Upper lobe of left lung (tissue), 6 donors: ENCODE measurements at regions not wholly inside any gene's neighbourhood (a gene's known extent, or its start where the extent isn't known, plus 50 kb on each side); places are given as distances from the start of the nearest gene placed in this dataset.
"Not testable (repeated sequence)": the region's sequence is repeated elsewhere in the genome, so short reads cannot be mapped to it uniquely, and the experiment has no call there.

Experiments
- ATAC-seq, 2 donors: fragments of 200-7000 bp; cut with Tn5 transposase; one replicate each; pipeline ENCODE4 v1.9.1; 2022; ENCODE audit warnings: mild to moderate bottlenecking in 2 of 2, moderate library complexity in 2 of 2; ENCODE audit not compliant: low FRiP score in 2 of 2
- DNase-seq, 2 donors: peaks; one replicate each; pipeline ENCODE4 v3.0.0-alpha.2; 2019 to 2020
- H3K27ac ChIP-seq, 4 donors: fragments of 200-600 bp; sonication (generic); one replicate each; pipeline ENCODE4 v1.5.1; 2016 to 2019
- H3K27me3 ChIP-seq, 4 donors: fragments of 200-600 bp; sonication (generic); one replicate each; pipeline ENCODE4 v1.5.1; 2017 to 2019
- H3K36me3 ChIP-seq, 4 donors: fragments of 200-600 bp; sonication (generic); one replicate each; pipeline ENCODE4 v1.5.1; 2016 to 2019
- H3K4me1 ChIP-seq, 4 donors: fragments of 200-600 bp; sonication (generic); one replicate each; pipeline ENCODE4 v1.5.1; 2018 to 2019
- H3K4me3 ChIP-seq, 4 donors: fragments of 200-600 bp; sonication (generic); one replicate each; pipeline ENCODE4 v1.5.1; 2017 to 2019; ENCODE audit warnings: mild to moderate bottlenecking in 2 of 4, moderate library complexity in 1 of 4
- H3K9me3 ChIP-seq, 4 donors: fragments of 200-600 bp; sonication (generic); one replicate each; pipeline ENCODE4 v1.5.1; 2018 to 2019
- POLR2A ChIP-seq, 4 donors: fragments of 450-650 bp; IDR thresholded peaks; one replicate each; pipeline ENCODE4 v1.5.1; 2016 to 2017; ENCODE audit warnings: antibody characterized with exemption in 4 of 4, mild to moderate bottlenecking in 2 of 4
- WGBS, 2 donors: methylation state at CpG; one replicate each; pipeline ENCODE4 v1.1.5; 2017 to 2018; 5-methylcytosine and 5-hydroxymethylcytosine counted together
- donor health status: DM: no; HTN: no; CAD: no; lungs with moderate emphysema.
- donor health status: DM: no; HTN: yes; CAD: no; lungs with severe emphysema.

- peak in 1 of 4 donors; percentile 16 for TF ChIP-seq POLR2A (IDR thresholded peaks at IDR 0.05)
- ATAC-seq (peak; percentile 75 to 87), DNase-seq (peak in 1 of 2 donors; percentile 73)
- H3K9me3 ChIP-seq, H3K4me3 ChIP-seq, H3K27me3 ChIP-seq, H3K27ac ChIP-seq, H3K36me3 ChIP-seq, H3K4me1 ChIP-seq: not testable (repeated sequence)
- WGBS, 2 donors, result no CpG with 5 or more reads among the region's 65 CpGs
Measured at GRCh38 chr5:176060472-176061268, 92.6 kb upstream of the THOC3 start.

GRCh38 chr5:176061269-176061622 lies 93.1 kb upstream of the THOC3 start:
- H3K27me3 ChIP-seq, H3K36me3 ChIP-seq, H3K27ac ChIP-seq, H3K4me3 ChIP-seq, ATAC-seq, DNase-seq, H3K4me1 ChIP-seq, H3K9me3 ChIP-seq: not testable (repeated sequence)
- WGBS, 2 donors, result 34 to 37% methylated on average over 19 to 21 of the region's 30 CpGs

- ATAC-seq (peak in 1 of 2 donors; percentile 46), DNase-seq (peak in 1 of 2 donors; percentile 42)
- H3K27ac ChIP-seq, H3K4me1 ChIP-seq, H3K4me3 ChIP-seq, H3K27me3 ChIP-seq, H3K36me3 ChIP-seq, H3K9me3 ChIP-seq: not testable (repeated sequence)
- no CpG with 5 or more reads among the region's 21 CpGs for WGBS, 2 donors
Measured at GRCh38 chr5:176061660-176062059, 93.5 kb upstream of the THOC3 start.

GRCh38 chr5:176066262-176066945 lies 98.3 kb upstream of the THOC3 start:
- WGBS, 2 donors, result 55 to 83% methylated on average over 3 of the region's 5 CpGs
- not testable (repeated sequence) for H3K27me3 ChIP-seq, H3K4me3 ChIP-seq, H3K27ac ChIP-seq, H3K36me3 ChIP-seq, H3K4me1 ChIP-seq, H3K9me3 ChIP-seq, DNase-seq, ATAC-seq

- not testable (repeated sequence) for H3K4me1 ChIP-seq, H3K9me3 ChIP-seq, ATAC-seq, H3K4me3 ChIP-seq, H3K27ac ChIP-seq, H3K27me3 ChIP-seq, H3K36me3 ChIP-seq, DNase-seq
- 74 to 91% methylated on average over 1 of the region's 1 CpG for WGBS, 2 donors
Measured at GRCh38 chr5:176067162-176067561, 99.0 kb upstream of the THOC3 start.

- not testable (repeated sequence) for ATAC-seq, H3K4me1 ChIP-seq, H3K9me3 ChIP-seq, H3K4me3 ChIP-seq, H3K36me3 ChIP-seq, DNase-seq, H3K27me3 ChIP-seq, H3K27ac ChIP-seq
- 87 to 89% methylated on average over 5 of the region's 5 CpGs for WGBS, 2 donors
Measured at GRCh38 chr5:176067948-176068347, 99.8 kb upstream of the THOC3 start.

- not testable (repeated sequence) for ATAC-seq, H3K4me3 ChIP-seq, H3K9me3 ChIP-seq, H3K27me3 ChIP-seq, H3K4me1 ChIP-seq, H3K27ac ChIP-seq, H3K36me3 ChIP-seq
- DNase-seq, result peak; percentile 6 to 26
- 91% methylated on average over 1 of the region's 9 CpGs; no CpG with 5 or more reads in 1 of the 2 donors for WGBS, 2 donors
Measured at GRCh38 chr5:176073996-176074571, 106.0 kb upstream of the THOC3 start.

- H3K27ac ChIP-seq, H3K4me1 ChIP-seq, H3K9me3 ChIP-seq, H3K36me3 ChIP-seq, H3K27me3 ChIP-seq, ATAC-seq, H3K4me3 ChIP-seq: not testable (repeated sequence)
- peak in 1 of 2 donors; percentile 24 for DNase-seq
- 93% methylated on average over 8 of the region's 9 CpGs; no CpG with 5 or more reads in 1 of the 2 donors for WGBS, 2 donors
Measured at GRCh38 chr5:176083717-176084116, 115.6 kb upstream of the THOC3 start.

- ATAC-seq, H3K4me1 ChIP-seq, H3K9me3 ChIP-seq, H3K27ac ChIP-seq, H3K27me3 ChIP-seq, H3K36me3 ChIP-seq, H3K4me3 ChIP-seq, DNase-seq: not testable (repeated sequence)
- WGBS, 2 donors, result 82 to 94% methylated on average over 3 of the region's 3 CpGs
Measured at GRCh38 chr5:176103083-176103482, 135.0 kb upstream of the THOC3 start.

- not testable (repeated sequence) for H3K9me3 ChIP-seq, H3K4me1 ChIP-seq, H3K27ac ChIP-seq, H3K36me3 ChIP-seq, H3K27me3 ChIP-seq, ATAC-seq, H3K4me3 ChIP-seq, DNase-seq
- no CpG with 5 or more reads among the region's 8 CpGs for WGBS, 2 donors
Measured at GRCh38 chr5:176112888-176113287, 125.3 kb upstream of the SIMC1 start.

- not testable (repeated sequence) for H3K27ac ChIP-seq, DNase-seq, H3K4me3 ChIP-seq, H3K27me3 ChIP-seq, ATAC-seq, H3K4me1 ChIP-seq, H3K36me3 ChIP-seq, H3K9me3 ChIP-seq
- WGBS, 2 donors, result no CpG with 5 or more reads among the region's 6 CpGs
Measured at GRCh38 chr5:176113673-176114335, 124.4 kb upstream of the SIMC1 start.

GRCh38 chr5:176114825-176115224 lies 123.4 kb upstream of the SIMC1 start:
- not testable (repeated sequence) for H3K4me3 ChIP-seq, ATAC-seq, H3K4me1 ChIP-seq, H3K27ac ChIP-seq, DNase-seq, H3K9me3 ChIP-seq, H3K36me3 ChIP-seq, H3K27me3 ChIP-seq
- 53 to 79% methylated on average over 1 to 4 of the region's 7 CpGs for WGBS, 2 donors
